Sciatic nerve (tissue), 2 donors: ENCODE measurements at regions not wholly inside any gene's neighbourhood (a gene's known extent, or its start where the extent isn't known, plus 50 kb on each side); places are given as distances from the start of the nearest gene placed in this dataset.
A peak's percentile ranks its signal among the peaks of the same experiment; 100 is the strongest.

ENCODE experiments used
- ATAC-seq: fragments of 200-7000 bp; cut with Tn5 transposase; one replicate; pipeline ENCODE4 v1.9.1; 2020; ENCODE audit warnings: mild to moderate bottlenecking, moderate library complexity
- DNase-seq: peaks from one replicate; pipeline ENCODE4 v3.0.0-alpha.2; 2020; ENCODE audit warnings: low spot score
- intact Hi-C: fragments of 100-400 bp; cut with DNase I; formaldehyde crosslinking; loops from one replicate; pipeline ENCODE4 v1.14.2; 2022
- donor health status: DM: no; HTN: no; CAD: no.
- donor health status: DM: no; HTN: no; CAD: no.

DNA sequence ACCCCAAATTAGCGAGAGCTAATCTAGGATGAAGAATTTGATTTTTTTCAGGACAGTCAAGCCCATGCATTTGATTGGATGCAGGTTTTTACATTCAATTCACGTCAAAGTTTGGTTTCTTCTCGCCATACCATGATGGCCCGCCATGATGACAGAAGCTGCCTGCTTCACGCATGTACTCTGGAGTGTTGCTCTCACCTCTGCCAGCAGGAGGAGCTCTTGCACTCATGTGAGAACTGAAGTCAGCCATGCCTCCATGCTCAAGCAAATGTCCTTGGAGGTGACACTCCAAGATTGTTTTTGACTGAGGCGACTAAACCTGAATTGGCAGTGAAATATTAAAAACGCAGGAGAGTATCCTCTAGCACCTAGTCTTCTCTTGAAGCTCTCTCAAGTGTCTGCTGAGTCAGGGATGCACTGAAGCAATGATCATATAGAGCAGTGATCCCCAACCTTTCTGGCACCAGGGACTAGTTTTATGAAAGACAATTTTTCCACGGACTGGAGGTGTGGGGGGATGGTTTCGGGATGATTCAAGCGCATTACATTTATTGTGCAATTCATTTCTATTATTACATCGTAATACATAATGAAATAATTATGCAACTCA is 120.9 kb downstream of the SAMMSON start:
- DNase-seq (peak; percentile 77), ATAC-seq (no peak)
- intact Hi-C loops, result no loop called here

DNA sequence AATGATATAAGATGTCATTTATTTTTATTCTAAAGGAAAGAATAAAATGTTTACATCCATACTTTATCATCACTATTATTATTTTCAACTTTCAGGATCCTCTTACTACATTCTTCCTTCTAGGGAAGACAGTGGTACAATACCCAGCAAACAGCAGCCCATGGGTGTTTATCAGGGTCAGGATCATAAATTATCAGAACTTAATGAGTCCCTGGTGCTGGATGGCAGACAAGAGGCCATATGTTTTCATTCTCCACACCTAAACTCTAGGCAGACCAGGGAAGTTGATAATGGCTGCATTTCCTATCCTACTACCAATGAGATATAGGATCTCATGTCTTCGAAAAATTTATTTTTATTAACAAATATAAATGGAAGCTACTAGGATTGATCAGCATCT is 127.7 kb downstream of the SAMMSON start:
- ATAC-seq (no peak), DNase-seq (no peak)
- intact Hi-C loops, result no loop called here

DNA sequence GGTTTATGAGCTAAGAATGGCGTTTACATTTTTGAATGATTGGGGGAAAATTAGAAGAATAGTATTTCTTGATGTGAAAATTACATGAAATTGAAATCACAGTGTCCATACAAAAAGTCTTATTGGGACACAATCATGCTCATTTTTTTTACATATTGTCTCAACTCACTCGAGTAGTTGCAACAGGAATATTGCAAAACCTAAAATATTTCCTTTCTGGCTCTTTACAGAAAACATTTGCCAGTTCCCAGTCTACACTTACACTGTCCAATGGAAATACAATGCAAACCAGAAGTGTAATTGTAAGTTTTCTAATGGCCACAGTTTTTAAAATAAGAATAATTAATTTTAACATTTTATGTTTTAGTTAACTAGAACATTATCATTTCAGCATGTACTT is 137.8 kb downstream of the SAMMSON start:
- ATAC-seq (no peak), DNase-seq (no peak)
- intact Hi-C loops, result no loop called here

DNA sequence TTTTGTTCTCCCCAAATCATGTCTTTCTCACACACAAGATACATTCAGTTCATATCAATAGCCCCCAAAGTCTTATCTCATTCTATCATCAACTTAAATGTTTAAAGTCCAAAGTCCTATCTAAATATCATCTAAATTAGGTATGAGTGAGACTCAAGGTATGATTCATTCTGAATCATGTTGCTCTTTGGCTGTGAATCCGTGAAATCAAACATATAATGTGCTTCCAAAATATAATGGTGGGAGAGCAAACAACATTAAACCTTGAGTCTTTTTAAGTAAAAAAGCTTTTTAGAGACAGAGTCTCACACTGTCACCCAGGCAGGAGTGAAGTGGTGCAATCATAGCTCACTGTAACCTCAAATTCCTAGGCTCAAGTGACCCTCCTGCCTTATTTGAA is 139.1 kb downstream of the SAMMSON start:
- ATAC-seq (no peak), DNase-seq (no peak)
- intact Hi-C loops, result no loop called here
